SJCRH30 (cell line): ENCODE measurements at regions not wholly inside any gene's neighbourhood (a gene's known extent, or its start where the extent isn't known, plus 50 kb on each side); places are given as distances from the start of the nearest gene placed in this dataset.

Experiments
- DNase-seq, 2 experiments: peaks; one replicate each; pipeline ENCODE4 v3.0.0-alpha.2; 2015 to 2020
- H3K27ac ChIP-seq: fragments of 250-450 bp; sonication (Bioruptor Pico); 2 replicates; pipeline ENCODE4 v1.5.1; 2020; ENCODE audit warnings: mild to moderate bottlenecking, moderate library complexity
- H3K27me3 ChIP-seq: fragments of 250-450 bp; sonication (Bioruptor Pico); 2 replicates; pipeline ENCODE4 v1.5.1; 2020; ENCODE audit warnings: mild to moderate bottlenecking, moderate library complexity
- H3K36me3 ChIP-seq: fragments of 250-450 bp; sonication (Bioruptor Pico); 2 replicates; pipeline ENCODE4 v1.5.1; 2020; ENCODE audit warnings: mild to moderate bottlenecking, moderate library complexity
- H3K4me1 ChIP-seq: fragments of 250-450 bp; sonication (Bioruptor Pico); 2 replicates; pipeline ENCODE4 v1.5.1; 2020; ENCODE audit warnings: mild to moderate bottlenecking, moderate library complexity
- H3K4me3 ChIP-seq: fragments of 250-450 bp; sonication (Bioruptor Pico); 2 replicates; pipeline ENCODE4 v1.5.1; 2020; ENCODE audit warnings: mild to moderate bottlenecking, moderate library complexity
- H3K9me3 ChIP-seq: fragments of 250-450 bp; sonication (Bioruptor Pico); replicated peaks from 2 replicates; pipeline ENCODE4 v1.5.1; 2020; ENCODE audit warnings: mild to moderate bottlenecking, moderate library complexity

DNA sequence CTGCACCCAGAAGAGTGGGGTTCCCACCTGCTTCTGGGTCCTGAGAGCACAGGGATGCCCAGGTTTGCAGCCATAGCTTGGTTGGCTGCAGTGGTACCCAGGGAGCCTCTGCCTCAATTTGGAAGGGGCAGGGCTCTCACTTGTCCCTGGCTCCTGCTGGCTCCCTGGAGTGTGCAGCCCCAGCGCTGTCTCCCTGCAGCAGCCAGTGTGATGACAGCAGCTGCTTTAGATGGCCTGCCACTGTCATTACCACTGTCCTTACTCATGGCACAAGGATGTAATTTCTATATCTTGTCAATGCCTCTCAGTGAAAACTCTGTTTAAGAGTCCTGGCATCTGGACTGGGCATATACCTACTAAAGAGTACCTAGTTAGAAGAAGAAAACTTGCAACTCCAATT, 250.9 kb downstream of the KIF20B start:
- DNase-seq, result no peak
- H3K9me3 ChIP-seq, result no peaks in the 10 kb centered on the region
- no peak overlapping the region for H3K27ac ChIP-seq
- H3K36me3 ChIP-seq, result no peaks in the 10 kb centered on the region
- no peaks in the 10 kb centered on the region for H3K4me1 ChIP-seq
- H3K27me3 ChIP-seq, result no peaks in the 10 kb centered on the region
- H3K4me3 ChIP-seq, result no peak overlapping the region

DNA sequence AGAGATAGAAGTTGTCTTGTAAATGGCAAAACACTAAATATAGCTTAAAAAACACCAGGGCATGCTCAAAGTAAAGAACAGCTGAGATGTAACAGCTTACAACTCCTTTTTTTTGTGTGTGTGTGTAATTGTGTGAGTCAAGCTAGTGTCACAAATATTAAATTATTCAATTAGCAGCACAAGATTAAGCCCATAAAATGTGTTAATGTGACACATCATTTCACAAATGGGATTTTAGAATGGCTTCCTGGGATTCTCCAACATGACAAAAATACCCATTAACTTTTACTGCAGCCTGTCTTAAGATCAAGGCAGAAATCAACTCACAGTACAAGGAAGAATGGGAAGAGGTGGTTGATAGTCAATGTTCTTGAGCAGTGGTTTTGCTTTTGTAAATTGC, 251.4 kb downstream of the KIF20B start:
- no peaks in the 10 kb centered on the region for H3K27me3 ChIP-seq
- H3K27ac ChIP-seq, result no peak overlapping the region
- no peaks in the 10 kb centered on the region for H3K4me1 ChIP-seq
- H3K9me3 ChIP-seq, result no peaks in the 10 kb centered on the region
- no peak for DNase-seq
- H3K36me3 ChIP-seq, result no peaks in the 10 kb centered on the region
- H3K4me3 ChIP-seq, result no peak overlapping the region

DNA sequence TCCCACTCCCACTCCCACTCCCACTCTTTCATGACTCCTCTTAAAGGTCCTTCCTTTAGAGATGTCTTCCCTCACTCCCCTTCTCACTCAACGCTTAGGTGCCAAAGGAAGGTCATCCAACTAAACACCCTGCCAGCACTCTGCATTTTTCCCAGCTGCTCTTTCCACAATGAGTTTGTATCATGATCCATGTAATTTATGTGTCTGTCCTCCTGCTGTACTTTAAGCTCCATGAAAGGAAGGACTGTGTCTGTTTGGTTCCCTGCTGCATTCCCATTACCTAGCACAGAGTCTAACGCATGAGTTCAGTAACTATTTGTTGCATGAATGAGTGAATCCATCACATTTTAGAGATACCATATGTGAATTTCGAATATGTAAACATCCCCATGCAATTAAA, 252.7 kb downstream of the KIF20B start:
- no peaks in the 10 kb centered on the region for H3K4me1 ChIP-seq
- no peak for DNase-seq
- H3K27ac ChIP-seq, result no peak overlapping the region
- no peaks in the 10 kb centered on the region for H3K27me3 ChIP-seq
- no peak overlapping the region for H3K4me3 ChIP-seq
- no peaks in the 10 kb centered on the region for H3K9me3 ChIP-seq
- H3K36me3 ChIP-seq, result no peaks in the 10 kb centered on the region

DNA sequence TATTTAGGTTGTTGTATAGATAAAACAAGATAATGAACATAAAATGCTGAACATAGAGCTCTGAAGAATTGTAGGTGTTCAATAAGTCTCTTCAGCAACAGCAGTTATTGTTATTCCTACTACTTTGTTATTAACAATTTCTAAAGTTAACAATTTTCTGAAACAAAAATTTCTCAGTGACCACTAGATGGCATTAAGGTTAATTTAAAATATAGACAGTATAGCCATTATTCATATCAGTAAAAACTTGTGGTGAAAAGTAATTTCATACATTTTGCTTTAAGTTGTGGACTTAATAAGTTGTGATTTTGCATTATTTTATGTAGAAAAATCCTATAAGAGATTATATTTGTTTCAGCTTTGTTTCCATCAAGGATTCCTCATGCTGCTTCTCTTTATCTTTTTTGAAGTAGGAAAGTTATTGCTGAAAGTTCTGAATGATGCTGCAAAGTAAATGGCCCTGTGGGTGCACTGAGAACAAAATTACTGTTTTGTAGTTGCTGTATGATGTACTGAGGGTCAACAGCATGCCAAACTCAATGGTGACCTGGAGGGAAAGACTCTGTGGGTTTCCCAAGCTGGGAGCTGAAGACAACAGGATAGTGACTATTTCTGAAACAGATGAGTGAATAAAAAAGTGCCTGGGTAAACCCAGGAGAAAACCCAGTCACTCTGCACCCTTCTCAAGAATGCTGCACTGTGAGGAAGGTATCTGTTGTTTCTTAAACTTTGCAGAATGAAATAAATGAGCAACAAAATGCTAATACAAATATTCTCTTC, 253.6 kb downstream of the KIF20B start:
- no peak overlapping the region for H3K4me3 ChIP-seq
- no peaks in the 10 kb centered on the region for H3K4me1 ChIP-seq
- DNase-seq, result peak in 1 of 2 experiments; percentile 16

DNA sequence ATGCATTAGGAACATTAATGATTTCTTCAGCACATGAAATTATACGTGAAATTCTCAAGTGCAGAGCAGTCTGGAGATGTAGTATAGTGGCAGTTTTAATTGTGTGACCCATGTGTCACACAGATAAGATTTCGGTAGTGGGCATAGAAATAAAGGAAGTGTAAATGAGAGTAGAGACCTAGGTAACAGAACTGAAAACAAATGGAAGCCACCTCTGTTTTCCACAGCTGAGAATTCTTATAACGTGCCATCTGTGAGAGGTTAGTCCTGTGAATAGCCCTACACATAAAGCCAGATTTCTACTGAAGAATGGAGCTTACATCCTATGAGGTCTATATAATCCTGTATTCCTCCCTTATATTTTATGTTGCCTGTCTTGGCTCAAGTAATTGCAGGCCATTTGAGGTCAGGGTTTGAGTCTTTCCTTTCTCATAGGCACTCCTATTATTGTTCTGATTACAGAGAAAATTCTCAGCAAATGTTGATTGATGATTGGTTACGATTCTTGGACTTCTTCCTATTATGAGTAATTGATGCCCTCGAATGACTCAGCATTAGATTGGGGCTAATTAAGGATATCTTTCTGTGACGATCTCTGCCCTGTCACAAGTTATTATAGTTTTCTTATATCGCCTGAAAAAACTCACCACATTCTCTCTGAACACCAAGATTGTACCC, 258.2 kb downstream of the KIF20B start:
- no peak for DNase-seq
- no peaks in the 10 kb centered on the region for H3K9me3 ChIP-seq
- no peak overlapping the region for H3K4me3 ChIP-seq
- H3K36me3 ChIP-seq, result no peaks in the 10 kb centered on the region
- no peak overlapping the region for H3K27ac ChIP-seq
- H3K27me3 ChIP-seq, result no peaks in the 10 kb centered on the region
- H3K4me1 ChIP-seq, result no peaks in the 10 kb centered on the region

More for the DNA sequence above, 253.6 kb downstream of the KIF20B start:
- H3K27ac ChIP-seq, result no peak overlapping the region
- H3K9me3 ChIP-seq, result no peaks in the 10 kb centered on the region
- no peaks in the 10 kb centered on the region for H3K36me3 ChIP-seq
- H3K27me3 ChIP-seq, result no peaks in the 10 kb centered on the region

DNA sequence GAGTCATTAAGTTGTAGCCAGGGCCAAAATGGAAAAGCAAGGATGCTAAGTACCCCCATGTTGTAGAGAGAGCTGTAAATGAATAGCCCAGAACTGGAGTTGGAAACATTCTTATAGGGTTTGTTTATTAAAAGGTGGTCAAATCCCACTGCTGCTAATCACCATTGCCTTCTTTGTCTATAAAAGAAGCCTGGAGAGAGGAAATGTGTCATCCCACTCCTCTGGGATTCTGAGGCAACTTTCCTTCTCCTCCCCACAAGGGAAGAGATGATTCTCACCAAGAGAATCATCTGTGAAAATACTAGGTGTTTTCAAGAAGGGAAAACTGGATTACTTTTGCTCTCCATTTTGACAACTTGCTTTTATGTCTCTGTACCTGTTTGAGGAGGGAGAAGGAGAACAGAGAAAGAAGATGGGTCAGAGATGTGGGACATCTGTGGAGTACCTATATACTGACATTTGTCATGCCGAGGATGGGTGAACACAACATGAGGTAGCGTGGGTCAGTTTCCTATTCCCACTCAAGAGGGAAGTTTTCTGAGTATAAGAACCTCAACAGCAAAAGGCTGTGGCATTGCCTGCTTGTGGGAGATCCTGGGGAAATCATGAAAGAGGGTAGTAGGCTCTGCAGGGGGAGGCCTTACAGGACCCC, 262.2 kb downstream of the KIF20B start:
- H3K27ac ChIP-seq, result no peak overlapping the region
- no peak for DNase-seq
- no peaks in the 10 kb centered on the region for H3K4me1 ChIP-seq
- H3K9me3 ChIP-seq, result no peaks in the 10 kb centered on the region
- no peak overlapping the region for H3K4me3 ChIP-seq
- H3K27me3 ChIP-seq, result no peaks in the 10 kb centered on the region
- H3K36me3 ChIP-seq, result no peaks in the 10 kb centered on the region

DNA sequence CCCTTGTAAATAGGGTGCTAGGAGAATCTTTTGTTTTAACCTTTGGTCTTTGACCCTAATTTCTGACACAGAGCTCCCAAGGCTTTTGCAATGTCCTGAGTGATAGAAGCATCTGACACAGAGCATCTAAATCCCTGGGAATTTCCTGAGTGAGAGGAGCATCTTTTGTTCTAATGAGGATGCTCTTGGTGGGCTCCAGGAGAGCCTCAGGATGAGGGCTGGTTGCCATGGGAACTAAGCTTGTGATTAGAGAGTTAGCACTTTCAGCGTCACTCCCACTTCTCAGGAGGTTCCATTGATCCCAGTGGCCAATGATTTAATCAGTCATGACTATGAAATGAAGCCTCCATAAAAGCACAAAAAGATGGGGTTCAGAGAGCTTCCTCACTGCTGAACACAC, 264.8 kb downstream of the KIF20B start:
- Histone ChIP-seq H3K4me3 (no peak overlapping the region), H3K4me1 (no peaks in the 10 kb centered on the region), H3K9me3 (no peaks in the 10 kb centered on the region), H3K27me3 (no peaks in the 10 kb centered on the region), H3K36me3 (no peaks in the 10 kb centered on the region), H3K27ac (no peak overlapping the region)
- DNase-seq, result no peak

DNA sequence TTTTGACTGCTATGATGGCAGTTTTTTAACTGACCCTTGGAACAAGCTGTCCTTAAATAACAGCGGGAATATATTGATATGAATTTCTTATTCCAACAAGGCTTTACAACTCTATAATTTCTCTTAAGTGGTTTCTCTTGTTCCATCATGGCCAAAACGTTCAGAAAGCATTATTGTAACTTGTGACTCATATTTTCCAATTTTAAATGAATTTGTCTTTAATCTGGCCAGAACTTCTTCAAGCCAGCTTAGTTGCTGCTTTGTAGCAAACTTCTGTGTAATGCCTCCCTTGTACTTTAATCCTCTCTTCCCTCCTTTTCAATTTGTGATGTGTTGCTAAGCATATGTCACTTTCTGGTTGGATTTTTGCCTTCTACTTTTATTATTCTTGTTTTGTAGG, 271.9 kb downstream of the KIF20B start:
- no peaks in the 10 kb centered on the region for H3K27me3 ChIP-seq
- H3K4me3 ChIP-seq, result no peak overlapping the region
- DNase-seq, result no peak
- H3K27ac ChIP-seq, result no peak overlapping the region
- no peaks in the 10 kb centered on the region for H3K9me3 ChIP-seq
- H3K36me3 ChIP-seq, result no peaks in the 10 kb centered on the region
- H3K4me1 ChIP-seq, result peaks cover 10% of the 10 kb centered on the region

DNA sequence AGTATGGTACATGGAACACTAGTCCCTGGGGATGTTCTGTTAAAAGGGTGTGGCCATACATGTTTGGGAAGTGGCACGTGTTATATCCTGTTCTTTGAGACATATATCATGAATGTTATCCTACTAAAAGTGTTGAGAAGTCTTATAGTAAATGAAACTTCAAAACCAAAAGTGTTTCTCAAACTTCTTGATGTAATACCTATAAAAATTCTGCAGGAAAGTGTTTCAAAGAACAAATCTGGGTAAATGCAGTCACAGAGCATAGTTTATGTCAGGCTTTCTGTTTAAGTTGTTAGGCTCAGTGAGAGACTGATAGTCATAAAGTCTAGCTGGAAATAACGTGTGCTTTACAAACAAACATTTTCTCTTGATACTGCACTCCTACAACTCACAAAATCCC, 273.7 kb downstream of the KIF20B start:
- Histone ChIP-seq H3K36me3 (no peaks in the 10 kb centered on the region), H3K4me1 (peaks cover 10% of the 10 kb centered on the region), H3K27ac (no peak overlapping the region), H3K4me3 (no peak overlapping the region), H3K27me3 (no peaks in the 10 kb centered on the region), H3K9me3 (no peaks in the 10 kb centered on the region)
- DNase-seq, result no peak

DNA sequence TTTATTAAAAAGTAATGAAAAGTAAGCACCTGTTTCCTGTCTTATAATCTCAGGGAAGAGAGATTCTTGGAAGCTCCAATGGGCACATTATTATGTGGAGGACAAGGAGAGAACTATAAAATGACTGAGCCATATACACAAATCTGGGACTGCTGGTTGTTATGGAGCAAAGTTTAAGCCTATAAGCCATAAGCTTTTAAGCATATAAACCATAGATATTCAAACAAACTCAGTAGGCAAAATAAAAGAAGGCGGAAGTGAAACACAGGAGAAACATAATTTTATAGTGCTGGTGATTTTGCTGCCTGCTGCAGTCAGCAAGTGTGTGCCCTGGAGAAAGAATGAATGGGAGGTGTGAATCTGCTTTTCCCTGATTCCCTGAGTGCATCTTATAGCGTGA, 274.4 kb downstream of the KIF20B start:
- Histone ChIP-seq H3K36me3 (no peaks in the 10 kb centered on the region), H3K4me3 (no peak overlapping the region), H3K9me3 (no peaks in the 10 kb centered on the region), H3K4me1 (peaks cover 10% of the 10 kb centered on the region), H3K27me3 (no peaks in the 10 kb centered on the region), H3K27ac (no peak overlapping the region)
- peak in 1 of 2 experiments; percentile 40 for DNase-seq

DNA sequence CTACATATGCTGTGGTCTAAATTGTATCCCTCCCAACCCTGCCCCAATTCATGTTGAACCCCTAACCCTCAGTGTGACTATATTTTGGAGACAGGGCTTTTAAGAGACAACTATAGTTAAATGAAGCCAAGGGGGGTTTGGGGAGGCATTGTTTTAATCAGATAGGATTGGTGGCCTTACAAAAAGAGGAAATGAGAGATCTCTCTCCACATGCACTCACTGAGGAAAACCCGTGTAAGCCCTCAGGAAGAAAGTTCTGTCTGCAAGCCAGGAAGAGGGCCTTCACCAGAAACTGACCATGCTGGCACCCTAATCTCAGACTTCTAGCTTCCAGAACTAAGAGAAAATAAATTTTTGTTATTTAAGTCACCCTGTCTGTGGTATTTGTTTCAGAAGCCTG, 276.7 kb downstream of the KIF20B start:
- peaks cover 10% of the 10 kb centered on the region for H3K4me1 ChIP-seq
- H3K36me3 ChIP-seq, result no peaks in the 10 kb centered on the region
- no peaks in the 10 kb centered on the region for H3K9me3 ChIP-seq
- no peak overlapping the region for H3K27ac ChIP-seq
- no peak overlapping the region for H3K4me3 ChIP-seq
- no peaks in the 10 kb centered on the region for H3K27me3 ChIP-seq
- no peak for DNase-seq

DNA sequence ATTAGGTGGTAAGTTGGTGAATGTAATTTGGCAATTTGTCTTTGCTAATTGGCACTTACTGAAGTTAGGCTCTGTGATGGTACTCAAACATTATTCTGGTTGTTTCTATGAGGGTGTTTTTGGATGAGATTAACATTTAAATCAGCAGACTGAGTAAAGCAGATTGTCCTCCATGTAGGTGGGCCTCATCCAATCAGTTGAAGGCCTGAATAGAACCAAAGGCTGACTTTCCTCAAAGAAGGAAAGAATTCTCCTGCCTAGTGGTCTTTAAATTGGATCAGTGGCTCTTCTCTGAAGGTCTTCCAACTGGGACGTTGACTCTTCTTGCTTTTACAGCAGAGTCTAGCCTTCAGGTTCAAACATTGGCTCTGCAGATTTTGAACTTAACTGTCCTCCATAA, 278.3 kb downstream of the KIF20B start:
- no peak for DNase-seq
- Histone ChIP-seq H3K4me3 (no peak overlapping the region), H3K4me1 (peaks cover 10% of the 10 kb centered on the region), H3K27me3 (no peaks in the 10 kb centered on the region), H3K9me3 (no peaks in the 10 kb centered on the region), H3K27ac (no peak overlapping the region), H3K36me3 (no peaks in the 10 kb centered on the region)

DNA sequence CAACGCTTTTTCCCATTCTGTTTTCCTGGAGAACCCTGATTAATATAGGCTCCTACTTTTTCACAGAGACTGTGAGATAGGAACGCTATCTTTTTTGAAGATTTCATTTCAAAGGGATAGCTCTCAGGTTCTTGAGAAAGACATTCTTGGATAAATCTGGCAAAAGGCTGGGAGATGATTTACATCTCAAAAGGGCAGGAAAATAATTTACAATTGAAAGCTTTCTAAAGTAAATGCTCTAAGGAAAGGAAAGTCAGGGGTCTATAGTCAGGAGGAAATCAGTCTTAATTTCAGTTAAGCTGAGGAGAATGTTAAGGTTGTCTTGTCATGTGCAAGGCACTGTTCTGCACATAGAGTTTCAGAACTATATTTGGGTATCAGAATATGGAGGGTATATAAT, 278.8 kb downstream of the KIF20B start:
- H3K9me3 ChIP-seq, result no peaks in the 10 kb centered on the region
- no peak for DNase-seq
- no peak overlapping the region for H3K4me3 ChIP-seq
- H3K4me1 ChIP-seq, result peaks cover 10% of the 10 kb centered on the region
- no peaks in the 10 kb centered on the region for H3K36me3 ChIP-seq
- H3K27me3 ChIP-seq, result no peaks in the 10 kb centered on the region
- H3K27ac ChIP-seq, result no peak overlapping the region

DNA sequence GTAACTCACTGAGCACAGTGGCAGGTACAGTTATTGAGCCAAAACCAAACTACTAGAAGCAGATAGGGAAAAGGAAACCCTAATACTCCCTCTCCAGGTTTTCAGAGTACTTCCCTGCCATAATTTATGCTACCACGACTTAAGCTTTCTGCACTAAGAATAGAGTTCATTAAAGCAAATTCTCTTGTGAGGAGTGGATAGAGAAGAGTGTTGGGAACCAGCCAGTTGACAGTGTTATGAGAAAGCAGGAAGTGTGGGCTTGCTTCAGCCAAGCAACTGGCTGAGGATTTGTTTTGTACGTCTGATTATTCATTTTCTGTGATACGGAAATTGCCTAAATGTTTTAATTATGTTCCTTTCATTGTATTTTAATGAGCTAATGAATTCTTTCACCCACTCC, 280.5 kb downstream of the KIF20B start:
- H3K27ac ChIP-seq, result no peak overlapping the region
- H3K9me3 ChIP-seq, result no peaks in the 10 kb centered on the region
- H3K4me3 ChIP-seq, result no peak overlapping the region
- H3K4me1 ChIP-seq, result no peaks in the 10 kb centered on the region
- H3K27me3 ChIP-seq, result no peaks in the 10 kb centered on the region
- no peak for DNase-seq
- H3K36me3 ChIP-seq, result no peaks in the 10 kb centered on the region

DNA sequence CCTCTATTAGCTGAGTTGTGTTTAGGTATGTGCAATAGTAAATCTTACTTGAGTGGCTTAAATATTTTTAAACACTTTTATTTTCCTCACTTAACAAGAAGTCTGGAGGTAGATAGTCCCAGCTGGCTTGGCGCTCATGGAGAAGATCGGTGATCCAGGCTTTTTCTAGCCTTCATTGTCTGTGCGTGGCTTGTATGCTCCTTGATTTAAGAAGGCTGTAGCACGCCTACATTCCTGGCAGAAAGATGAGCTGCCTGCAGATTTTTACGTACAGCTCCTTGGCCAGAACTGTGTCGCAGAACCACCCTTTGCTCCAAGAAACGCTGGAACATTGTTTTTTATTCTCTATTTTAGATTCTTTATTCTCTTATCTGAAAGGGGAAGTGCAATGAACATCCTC, 284.1 kb downstream of the KIF20B start:
- no peaks in the 10 kb centered on the region for H3K27me3 ChIP-seq
- no peaks in the 10 kb centered on the region for H3K36me3 ChIP-seq
- no peak overlapping the region for H3K27ac ChIP-seq
- no peak for DNase-seq
- no peaks in the 10 kb centered on the region for H3K4me1 ChIP-seq
- no peaks in the 10 kb centered on the region for H3K9me3 ChIP-seq
- H3K4me3 ChIP-seq, result no peak overlapping the region
